Activated CD4-positive, CD25-positive, alpha-beta regulatory T cell (primary cell): ENCODE measurements at regions not wholly inside any gene's neighbourhood (a gene's known extent, or its start where the extent isn't known, plus 50 kb on each side); places are given as distances from the start of the nearest gene placed in this dataset.

Source experiments
- DNase-seq, 4 experiments: peaks; one replicate each; lab custom pipeline; 2025; lab: John Stamatoyannopoulos, UW

- no peak for DNase-seq
Observed at GRCh38 chr2:8537562-8538155, 144.2 kb upstream of the ID2 start.

- no peak for DNase-seq
Observed at GRCh38 chr2:8538531-8538930, 143.3 kb upstream of the ID2 start.

DNA sequence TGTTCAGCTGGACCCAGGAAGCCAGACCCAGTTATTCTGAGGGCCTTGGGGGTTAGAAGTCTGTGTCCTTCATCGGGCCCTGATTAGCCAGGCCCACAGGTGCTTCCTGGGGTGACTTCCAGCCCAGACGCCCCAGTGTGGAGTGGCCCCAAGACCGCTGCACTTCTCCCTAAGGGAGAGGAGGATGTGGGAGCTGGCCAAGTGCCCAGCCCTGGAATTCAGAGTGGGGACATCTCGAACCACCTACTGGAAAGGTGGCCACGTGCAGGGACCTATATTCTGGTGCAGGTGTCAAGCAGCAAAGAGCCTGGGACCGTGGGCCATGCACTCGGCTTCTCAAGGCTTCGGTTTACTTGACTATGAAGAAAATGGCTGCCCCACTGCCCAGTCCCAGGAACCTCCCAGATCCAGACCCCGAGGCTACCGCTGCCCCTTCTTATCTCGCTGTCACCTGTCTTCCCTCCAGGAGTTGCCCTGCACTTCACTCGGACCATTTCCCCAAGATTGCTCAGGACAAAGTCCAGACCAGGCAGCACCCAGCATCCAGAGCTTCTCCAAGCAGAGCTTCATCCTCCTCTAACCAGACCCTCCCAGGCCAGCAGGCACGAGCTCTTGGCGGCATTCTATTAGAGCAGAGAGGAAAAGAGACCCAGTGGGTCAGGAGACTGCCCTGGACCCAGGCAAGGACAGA, 142.8 kb upstream of the ID2 start:
- DNase-seq, result no peak

- DNase-seq, result no peak
Observed at GRCh38 chr2:8539743-8540551, 141.9 kb upstream of the ID2 start.

GRCh38 chr2:8540552-8541055, 141.3 kb upstream of the ID2 start:
- DNase-seq, result no peak

DNA sequence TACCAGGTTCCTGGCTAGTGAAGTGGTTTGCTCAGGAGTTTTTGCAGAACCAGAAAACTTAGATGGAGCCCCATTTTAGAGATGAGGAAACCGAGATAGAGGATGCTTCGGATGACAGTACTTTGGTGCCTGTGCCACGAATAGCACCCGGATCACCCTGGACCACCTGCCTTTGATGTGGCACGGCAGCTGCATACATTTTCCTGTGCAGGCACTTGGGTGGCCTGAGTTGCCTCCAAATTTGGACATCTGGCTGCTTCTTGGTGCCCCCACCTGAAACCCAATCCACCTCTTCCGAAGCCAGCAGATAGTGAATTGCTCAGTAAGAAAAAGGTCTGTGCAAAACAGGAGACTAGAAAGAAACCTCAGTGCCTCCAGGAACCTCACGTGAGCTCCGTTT, 140.6 kb upstream of the ID2 start:
- no peak for DNase-seq

GRCh38 chr2:8541636-8542035, 140.2 kb upstream of the ID2 start:
- DNase-seq, result no peak

DNA sequence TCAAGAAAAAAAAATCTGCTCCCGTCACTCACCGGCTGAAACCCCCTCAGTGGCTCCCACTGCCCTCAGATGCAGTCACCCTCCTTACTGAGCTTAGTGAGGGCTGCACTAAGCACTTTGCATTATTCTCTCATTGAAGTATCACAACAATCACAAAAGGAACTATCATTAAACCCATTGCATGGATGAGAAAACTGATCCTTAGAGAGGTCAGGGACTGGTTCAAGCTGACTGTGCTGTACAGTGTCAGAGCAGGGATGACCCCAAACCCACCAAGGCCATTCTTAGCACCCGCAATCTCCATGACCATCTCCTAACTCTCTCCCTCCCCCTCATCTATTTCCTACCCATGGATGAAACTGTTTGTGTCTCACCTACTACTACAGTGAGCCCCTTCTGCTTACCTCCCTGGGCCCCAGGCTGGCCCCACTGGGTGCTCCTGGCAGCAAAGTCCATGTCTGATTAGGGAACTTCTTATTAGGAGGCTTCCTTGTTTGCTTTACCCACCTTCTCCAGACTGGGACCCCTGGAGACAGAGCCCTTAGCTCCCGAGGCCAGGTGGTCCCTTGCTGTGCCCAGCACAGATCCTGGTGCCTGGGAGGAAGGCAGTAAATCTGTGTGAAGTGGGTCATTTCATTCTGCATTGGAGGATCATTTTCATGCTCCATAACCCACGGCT, 139.3 kb upstream of the ID2 start:
- DNase-seq, result no peak

GRCh38 chr2:8543060-8543382, 138.8 kb upstream of the ID2 start:
- peak in 2 of 4 experiments; percentile 34 to 60 for DNase-seq

- peak in 2 of 4 experiments; percentile 38 to 64 for DNase-seq
Observed at GRCh38 chr2:8543383-8544170, 138.3 kb upstream of the ID2 start.

DNA sequence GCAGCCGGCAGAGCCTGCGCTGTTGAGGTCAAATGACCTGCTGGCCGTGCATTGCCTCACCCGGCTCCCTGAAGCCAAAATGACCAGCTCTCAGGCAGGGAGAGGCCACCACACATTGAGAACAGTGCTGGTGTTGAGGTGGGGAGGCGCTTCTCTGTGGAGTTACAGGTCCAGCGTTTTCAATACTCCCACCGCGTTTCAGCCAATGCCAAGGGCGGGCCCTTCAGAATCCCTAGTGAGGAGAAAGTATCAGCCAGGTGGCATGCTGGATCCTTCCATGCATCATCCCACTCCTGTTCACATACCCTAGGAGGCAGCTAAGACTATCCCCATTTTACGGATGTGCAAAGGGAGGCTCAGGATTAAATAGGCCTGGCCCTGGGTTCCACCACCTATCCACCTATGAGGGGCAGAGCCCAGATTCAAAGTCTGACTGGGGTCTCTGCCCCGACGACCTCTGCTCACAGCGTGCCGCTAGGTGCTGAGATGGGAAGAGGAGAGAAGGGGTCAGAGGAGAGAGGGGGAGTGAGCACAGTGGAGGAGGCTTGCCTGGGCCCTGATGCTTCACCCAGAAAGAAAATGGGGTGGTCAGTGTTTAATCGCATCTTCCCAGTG, 137.6 kb upstream of the ID2 start:
- DNase-seq, result no peak

- DNase-seq, result peak; percentile 59 to 73 (median 62)
Observed at GRCh38 chr2:8544786-8545694, 136.8 kb upstream of the ID2 start.

GRCh38 chr2:8545695-8546611, 135.9 kb upstream of the ID2 start:
- no peak for DNase-seq

DNA sequence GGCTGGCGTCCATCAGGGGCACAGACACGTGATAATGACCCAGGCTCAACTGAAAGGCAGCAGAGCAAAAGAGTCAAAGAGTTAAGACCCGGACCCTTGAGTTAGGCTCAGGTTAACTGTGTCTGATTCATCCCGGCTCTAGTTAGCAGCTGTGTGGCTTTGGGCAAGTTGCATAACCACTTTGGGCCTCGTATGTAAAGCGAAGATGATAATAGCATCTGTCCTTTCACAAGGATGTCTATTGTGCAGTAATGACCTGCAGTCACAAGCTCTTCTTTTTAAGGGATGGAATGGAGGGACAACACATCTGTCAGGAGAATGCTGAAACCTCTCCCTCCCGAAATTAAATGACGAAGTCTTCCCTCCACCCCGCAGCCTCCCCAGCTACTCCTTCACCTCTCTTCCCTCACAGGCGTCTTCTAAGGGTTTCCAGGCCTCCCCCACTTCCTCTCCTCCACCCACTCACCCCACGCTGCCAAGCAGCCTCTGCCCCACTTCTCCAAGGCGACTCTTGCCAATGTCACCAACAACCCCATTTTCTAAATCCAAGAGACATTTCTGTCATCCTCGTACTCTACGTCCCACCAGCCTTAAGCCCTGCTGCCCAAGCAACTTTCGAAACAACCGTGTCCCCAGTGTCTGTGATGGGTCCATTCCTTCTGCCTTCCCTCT, 135.1 kb upstream of the ID2 start:
- no peak for DNase-seq

DNA sequence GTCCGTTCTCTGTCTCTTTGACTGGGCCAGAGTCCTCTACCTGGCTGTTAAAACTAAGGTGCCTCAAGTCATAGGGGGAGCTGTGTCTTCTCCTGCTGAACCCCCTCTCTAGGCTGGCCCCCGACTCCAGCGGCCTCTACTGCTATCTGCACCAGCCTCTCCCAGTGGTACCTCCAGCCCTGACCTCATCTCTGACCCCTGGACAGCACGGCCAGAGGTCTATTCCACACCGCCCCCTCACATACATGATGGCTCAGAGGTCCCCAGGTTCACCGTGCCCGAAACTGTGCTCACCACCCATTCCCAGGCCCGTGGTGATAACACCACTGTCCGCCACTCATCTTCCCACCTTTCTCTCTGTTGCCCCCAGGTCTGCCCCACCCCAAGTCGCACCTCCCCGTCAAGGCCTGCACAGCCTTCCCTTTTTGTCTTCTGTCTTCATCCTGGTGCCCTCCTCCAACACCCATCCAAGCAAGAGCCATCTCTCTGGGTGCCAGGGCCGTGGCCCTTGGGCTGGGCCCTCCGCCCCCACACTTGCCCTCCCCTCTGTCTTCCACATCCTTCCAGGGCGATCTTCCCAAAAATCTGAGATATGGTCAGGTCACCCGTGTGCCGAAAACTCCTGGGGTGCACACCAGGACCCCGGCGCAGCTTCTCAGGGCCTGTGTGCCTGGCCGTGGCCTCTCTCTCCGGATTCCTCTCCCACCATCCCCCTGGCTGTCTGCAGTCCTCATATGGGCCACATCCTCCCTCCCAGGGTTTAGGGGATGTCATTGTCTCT, 134.4 kb upstream of the ID2 start:
- DNase-seq, result no peak

DNA sequence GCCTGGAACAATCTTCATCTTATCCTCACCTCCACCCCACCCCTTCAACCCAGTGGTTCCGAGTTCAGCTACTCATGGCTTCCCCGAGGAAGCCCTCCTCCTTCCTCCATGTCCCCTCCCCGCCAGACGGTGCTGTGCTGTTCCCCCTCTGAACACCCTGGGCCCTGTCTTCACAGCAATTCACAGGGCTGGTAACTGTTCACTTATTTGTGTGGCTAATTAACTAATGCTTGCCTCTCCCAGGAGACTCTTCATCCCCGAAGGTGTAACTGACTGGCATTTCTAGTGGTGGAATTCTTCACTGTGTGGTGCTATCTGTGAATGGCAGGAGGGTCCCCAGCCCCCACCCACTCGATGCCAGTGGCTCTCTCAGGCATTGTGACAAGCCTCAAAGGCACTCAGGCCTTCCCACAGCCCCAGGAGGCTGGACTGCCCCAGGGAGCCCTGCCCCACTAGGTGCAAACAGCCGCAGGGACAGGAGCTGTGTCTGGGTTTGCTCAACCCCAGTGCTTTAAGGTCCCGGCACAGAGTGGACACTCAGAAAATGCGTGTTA, 133.7 kb upstream of the ID2 start:
- no peak for DNase-seq

GRCh38 chr2:8548619-8549150, 133.2 kb upstream of the ID2 start:
- no peak for DNase-seq
